ENCODE measurements at regions not wholly inside any gene's neighbourhood (a gene's known extent, or its start where the extent isn't known, plus 50 kb on each side); places are given as distances from the start of the nearest gene placed in this dataset.

DNA sequence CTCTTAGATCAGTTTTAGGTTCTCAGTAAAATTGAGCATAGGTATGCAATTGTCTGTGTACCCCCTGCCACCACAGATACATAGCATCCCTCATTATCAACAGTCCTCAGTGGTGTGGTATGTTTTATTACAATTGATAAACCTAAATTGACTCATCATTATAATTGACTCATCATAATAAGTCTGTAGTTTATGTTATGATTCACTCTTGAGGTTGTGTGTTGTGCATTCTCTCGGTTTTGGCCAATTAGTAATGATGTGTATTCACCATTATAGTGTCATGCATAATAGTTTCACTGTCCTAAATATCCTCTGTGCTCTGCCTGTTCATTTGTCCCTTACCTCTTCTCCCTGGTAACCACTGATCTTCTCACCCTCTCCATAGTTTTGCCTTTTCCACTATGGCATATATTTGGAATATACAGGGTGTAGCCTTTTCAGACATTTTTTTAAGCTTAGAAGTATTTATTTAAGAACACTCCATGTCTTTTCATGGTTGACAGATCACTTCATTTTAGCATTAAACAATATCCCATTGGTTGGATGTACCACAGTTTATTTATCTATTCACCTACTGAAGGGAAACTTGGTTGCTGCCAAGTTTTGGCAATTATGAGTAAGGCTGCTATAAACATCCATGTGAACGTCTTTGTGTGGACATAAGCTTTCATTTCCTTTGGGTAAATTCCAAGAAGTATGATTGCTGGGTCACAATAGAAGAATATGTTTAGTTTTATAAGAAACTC is 1620.6 kb upstream of the MIR17HG start (continued):
- TF ChIP-seq, protein P1, sequence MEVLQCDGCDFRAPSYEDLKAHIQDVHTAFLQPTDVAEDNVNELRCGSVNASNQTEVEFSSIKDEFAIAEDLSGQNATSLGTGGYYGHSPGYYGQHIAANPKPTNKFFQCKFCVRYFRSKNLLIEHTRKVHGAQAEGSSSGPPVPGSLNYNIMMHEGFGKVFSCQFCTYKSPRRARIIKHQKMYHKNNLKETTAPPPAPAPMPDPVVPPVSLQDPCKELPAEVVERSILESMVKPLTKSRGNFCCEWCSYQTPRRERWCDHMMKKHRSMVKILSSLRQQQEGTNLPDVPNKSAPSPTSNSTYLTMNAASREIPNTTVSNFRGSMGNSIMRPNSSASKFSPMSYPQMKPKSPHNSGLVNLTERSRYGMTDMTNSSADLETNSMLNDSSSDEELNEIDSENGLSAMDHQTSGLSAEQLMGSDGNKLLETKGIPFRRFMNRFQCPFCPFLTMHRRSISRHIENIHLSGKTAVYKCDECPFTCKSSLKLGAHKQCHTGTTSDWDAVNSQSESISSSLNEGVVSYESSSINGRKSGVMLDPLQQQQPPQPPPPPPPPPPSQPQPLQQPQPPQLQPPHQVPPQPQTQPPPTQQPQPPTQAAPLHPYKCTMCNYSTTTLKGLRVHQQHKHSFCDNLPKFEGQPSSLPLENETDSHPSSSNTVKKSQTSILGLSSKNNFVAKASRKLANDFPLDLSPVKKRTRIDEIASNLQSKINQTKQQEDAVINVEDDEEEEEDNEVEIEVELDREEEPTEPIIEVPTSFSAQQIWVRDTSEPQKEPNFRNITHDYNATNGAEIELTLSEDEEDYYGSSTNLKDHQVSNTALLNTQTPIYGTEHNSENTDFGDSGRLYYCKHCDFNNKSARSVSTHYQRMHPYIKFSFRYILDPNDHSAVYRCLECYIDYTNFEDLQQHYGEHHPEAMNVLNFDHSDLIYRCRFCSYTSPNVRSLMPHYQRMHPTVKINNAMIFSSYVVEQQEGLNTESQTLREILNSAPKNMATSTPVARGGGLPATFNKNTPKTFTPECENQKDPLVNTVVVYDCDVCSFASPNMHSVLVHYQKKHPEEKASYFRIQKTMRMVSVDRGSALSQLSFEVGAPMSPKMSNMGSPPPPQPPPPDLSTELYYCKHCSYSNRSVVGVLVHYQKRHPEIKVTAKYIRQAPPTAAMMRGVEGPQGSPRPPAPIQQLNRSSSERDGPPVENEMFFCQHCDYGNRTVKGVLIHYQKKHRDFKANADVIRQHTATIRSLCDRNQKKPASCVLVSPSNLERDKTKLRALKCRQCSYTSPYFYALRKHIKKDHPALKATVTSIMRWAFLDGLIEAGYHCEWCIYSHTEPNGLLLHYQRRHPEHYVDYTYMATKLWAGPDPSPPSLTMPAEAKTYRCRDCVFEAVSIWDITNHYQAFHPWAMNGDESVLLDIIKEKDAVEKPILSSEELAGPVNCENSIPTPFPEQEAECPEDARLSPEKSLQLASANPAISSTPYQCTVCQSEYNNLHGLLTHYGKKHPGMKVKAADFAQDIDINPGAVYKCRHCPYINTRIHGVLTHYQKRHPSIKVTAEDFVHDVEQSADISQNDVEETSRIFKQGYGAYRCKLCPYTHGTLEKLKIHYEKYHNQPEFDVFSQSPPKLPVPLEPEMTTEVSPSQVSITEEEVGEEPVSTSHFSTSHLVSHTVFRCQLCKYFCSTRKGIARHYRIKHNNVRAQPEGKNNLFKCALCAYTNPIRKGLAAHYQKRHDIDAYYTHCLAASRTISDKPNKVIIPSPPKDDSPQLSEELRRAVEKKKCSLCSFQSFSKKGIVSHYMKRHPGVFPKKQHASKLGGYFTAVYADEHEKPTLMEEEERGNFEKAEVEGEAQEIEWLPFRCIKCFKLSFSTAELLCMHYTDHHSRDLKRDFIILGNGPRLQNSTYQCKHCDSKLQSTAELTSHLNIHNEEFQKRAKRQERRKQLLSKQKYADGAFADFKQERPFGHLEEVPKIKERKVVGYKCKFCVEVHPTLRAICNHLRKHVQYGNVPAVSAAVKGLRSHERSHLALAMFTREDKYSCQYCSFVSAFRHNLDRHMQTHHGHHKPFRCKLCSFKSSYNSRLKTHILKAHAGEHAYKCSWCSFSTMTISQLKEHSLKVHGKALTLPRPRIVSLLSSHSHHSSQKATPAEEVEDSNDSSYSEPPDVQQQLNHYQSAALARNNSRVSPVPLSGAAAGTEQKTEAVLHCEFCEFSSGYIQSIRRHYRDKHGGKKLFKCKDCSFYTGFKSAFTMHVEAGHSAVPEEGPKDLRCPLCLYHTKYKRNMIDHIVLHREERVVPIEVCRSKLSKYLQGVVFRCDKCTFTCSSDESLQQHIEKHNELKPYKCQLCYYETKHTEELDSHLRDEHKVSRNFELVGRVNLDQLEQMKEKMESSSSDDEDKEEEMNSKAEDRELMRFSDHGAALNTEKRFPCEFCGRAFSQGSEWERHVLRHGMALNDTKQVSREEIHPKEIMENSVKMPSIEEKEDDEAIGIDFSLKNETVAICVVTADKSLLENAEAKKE (CRISPR knock-in tag; IDR thresholded peaks at IDR 0.05): no peak
- TF ChIP-seq ZNF114 (CRISPR knock-in tag; IDR thresholded peaks at IDR 0.05) (no peak), POLR2AphosphoS5 (IDR thresholded peaks at IDR 0.05; ENCODE audit: low read depth) (no peak)
- TF ChIP-seq, protein P2, sequence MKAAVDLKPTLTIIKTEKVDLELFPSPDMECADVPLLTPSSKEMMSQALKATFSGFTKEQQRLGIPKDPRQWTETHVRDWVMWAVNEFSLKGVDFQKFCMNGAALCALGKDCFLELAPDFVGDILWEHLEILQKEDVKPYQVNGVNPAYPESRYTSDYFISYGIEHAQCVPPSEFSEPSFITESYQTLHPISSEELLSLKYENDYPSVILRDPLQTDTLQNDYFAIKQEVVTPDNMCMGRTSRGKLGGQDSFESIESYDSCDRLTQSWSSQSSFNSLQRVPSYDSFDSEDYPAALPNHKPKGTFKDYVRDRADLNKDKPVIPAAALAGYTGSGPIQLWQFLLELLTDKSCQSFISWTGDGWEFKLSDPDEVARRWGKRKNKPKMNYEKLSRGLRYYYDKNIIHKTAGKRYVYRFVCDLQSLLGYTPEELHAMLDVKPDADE (IDR thresholded peaks at IDR 0.05): no peak
- TF ChIP-seq, protein P3, sequence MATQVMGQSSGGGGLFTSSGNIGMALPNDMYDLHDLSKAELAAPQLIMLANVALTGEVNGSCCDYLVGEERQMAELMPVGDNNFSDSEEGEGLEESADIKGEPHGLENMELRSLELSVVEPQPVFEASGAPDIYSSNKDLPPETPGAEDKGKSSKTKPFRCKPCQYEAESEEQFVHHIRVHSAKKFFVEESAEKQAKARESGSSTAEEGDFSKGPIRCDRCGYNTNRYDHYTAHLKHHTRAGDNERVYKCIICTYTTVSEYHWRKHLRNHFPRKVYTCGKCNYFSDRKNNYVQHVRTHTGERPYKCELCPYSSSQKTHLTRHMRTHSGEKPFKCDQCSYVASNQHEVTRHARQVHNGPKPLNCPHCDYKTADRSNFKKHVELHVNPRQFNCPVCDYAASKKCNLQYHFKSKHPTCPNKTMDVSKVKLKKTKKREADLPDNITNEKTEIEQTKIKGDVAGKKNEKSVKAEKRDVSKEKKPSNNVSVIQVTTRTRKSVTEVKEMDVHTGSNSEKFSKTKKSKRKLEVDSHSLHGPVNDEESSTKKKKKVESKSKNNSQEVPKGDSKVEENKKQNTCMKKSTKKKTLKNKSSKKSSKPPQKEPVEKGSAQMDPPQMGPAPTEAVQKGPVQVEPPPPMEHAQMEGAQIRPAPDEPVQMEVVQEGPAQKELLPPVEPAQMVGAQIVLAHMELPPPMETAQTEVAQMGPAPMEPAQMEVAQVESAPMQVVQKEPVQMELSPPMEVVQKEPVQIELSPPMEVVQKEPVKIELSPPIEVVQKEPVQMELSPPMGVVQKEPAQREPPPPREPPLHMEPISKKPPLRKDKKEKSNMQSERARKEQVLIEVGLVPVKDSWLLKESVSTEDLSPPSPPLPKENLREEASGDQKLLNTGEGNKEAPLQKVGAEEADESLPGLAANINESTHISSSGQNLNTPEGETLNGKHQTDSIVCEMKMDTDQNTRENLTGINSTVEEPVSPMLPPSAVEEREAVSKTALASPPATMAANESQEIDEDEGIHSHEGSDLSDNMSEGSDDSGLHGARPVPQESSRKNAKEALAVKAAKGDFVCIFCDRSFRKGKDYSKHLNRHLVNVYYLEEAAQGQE (IDR thresholded peaks at IDR 0.05; ENCODE audit: unreplicated experiment): no peak

All from GM23338 (cell line).